Activated T-cell treated with anti-CD3 and anti-CD28 coated beads for 48 hours (primary cell): ENCODE measurements at regions not wholly inside any gene's neighbourhood (a gene's known extent, or its start where the extent isn't known, plus 50 kb on each side); places are given as distances from the start of the nearest gene placed in this dataset.

ENCODE experiments used
- DNase-seq: peaks from one replicate; pipeline ENCODE4 v3.0.0-alpha.2; 2020; ENCODE audit warnings: low read depth

DNA sequence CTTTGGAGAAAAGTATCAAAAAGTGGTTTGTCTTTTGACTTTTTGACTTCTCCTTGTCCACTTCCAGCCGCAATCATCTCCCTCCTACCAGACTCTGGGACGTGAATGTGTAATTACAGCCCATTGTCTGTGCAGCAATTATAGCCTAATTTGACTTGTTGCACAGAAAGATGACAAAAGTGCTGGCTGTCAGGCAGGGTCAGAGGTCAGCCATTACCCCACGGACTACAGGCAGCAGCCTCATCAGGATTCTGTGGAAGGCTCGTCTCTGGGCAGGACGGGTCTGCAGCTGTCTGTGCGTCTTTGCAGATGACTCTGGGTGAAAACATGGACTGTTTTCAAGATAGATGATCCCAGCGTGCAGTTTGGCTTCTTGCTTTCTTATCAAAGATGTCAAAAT lies 102.2 kb upstream of the EDNRB start:
- DNase-seq: no peak

DNA sequence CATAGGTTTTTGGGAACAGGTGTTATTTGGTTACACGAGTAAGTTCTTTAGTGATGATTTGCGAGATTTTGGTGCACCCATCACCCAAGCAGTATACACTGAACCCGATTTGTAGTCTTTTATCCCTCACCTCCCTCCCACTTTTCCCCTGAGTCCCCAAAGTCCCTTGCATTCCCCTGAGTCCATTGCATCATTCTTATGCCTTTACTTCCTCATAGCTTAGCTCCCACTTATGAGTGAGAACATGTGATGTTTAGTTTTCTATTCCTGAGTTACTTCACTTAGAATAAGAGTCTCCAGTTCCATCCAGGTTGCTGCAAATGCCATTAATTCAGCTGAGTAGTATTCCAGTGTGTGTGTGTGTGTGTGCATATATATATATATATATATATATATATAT lies 97.2 kb upstream of the EDNRB start:
- no peak for DNase-seq

GRCh38 chr13:78012046-78012445 lies 93.4 kb upstream of the EDNRB start:
- no peak for DNase-seq

DNA sequence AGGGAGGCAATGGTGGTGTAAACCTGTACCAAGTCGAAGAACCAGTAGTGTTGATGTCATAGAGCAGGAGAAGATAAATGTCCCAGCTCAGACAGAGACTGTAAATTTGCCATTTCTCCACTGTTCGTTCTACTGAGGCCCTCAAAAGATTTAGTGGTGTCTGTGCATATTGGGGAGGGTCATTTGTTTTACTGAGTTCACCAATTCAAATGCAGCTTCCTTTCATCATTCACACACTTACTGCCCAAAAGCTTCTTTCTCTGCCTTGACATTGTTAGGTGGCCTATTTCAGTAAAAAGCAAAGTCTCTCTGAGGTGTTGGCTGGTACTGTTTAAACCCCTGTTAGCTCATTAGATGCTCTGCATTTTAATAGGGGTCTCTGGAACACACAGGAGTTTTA lies 86.2 kb upstream of the EDNRB start:
- no peak for DNase-seq

GRCh38 chr13:77999746-78000145 lies 81.1 kb upstream of the EDNRB start:
- no peak for DNase-seq

DNA sequence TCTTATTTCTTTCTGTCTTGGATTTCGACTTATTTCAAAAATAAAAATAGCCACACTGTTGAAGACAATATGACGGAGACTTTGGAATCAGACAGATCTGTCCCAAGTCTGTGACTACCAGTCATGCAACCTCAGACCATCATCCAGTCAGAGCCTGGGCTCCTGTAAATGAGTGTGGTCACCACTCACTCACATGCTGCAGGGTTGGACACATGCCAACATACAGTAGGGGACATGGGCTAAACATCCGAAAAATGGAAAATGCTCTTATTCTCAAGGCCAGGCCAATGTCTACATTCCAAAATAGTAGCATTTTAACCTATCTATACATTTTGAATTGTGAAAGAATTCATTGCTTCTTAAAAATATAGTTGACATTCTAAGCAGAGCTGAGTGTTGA lies 75.5 kb upstream of the EDNRB start:
- no peak for DNase-seq

- DNase-seq: no peak
Observed at GRCh38 chr13:77991003-77991402, 72.4 kb upstream of the EDNRB start.

DNA sequence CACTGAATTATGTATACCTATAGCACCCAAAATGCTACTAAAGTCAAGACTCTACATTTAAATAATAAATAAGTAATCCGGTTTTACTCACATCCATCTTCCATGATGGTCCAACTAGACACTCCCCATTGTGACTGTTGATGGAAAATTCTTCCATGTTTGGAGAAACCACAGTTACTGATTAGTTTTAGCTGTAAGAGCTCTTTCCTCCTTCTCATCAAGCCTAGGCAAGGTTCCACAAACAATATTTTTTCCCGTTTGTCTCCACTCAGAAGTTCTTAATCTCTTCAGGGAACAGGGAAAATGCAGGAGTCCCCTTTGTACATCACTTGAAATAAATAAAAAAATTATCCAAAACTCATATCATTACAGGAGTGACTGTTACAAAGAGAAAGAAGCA lies 70.7 kb upstream of the EDNRB start:
- no peak for DNase-seq

GRCh38 chr13:77988355-77988754 lies 69.7 kb upstream of the EDNRB start:
- DNase-seq: no peak

- DNase-seq: no peak
Observed at GRCh38 chr13:77986713-77987112, 68.1 kb upstream of the EDNRB start.

DNA sequence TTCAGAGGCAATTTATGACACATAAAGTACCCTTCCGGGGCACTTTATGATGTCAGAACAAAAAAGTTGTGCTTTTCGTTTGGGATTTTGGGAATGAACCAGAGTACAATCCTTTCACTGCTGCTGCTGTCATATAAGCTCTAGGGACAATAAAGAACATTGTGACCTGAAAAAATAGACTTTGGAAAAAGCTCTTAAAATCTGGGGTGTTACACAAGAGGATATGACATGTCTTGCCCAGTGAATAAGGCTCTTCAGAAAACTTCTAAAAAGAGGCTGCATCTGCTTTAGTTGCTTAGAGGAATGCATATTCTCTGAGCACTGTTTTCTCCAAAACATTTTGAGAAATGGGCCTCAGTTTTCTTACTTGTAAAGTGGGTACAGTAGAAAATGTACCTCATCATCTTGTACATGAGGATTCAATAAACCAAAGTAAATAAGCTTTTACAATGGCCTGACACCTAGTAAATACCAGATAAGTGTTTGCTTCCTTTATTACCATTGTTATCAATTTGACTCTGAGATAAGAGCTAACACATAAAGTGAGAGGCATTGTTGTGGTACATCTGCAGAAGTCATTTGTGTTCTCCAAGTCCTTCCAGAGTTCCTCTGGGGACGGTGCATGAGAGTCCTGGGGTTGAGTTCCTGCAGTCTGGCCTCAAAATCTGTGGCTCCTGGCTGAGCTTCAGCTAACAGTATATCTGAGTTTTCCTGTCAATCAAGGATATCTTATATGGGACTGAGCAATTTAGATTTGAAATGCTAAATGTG lies 67.4 kb upstream of the EDNRB start:
- DNase-seq: no peak

DNA sequence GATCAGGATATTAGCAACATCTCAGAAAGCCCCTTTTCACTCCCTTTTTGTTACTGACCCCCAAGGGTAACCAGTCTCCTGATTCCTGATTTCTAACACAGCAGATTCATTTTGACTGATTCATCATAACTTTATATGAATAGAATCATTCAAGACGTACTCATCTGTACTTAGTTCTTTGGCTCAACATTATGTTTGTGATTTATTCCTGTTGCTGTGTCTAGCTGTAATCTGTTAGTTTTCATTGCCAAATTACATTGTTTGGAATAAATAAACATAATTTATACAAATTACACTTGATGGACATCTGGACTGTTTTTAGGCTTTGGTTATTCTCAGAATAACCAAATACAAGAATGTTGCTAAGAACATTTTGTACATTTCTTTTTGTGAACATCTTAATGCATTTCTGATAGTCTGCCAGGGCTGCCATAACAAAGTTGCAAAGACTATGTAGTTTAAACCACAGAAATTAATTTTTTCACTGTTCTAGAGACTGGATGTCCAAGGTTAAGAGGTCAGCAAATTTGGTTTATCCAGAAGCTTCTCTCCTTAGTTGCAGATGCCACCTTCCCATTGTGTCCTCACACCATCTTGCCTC lies 62.8 kb upstream of the EDNRB start:
- DNase-seq: no peak

DNA sequence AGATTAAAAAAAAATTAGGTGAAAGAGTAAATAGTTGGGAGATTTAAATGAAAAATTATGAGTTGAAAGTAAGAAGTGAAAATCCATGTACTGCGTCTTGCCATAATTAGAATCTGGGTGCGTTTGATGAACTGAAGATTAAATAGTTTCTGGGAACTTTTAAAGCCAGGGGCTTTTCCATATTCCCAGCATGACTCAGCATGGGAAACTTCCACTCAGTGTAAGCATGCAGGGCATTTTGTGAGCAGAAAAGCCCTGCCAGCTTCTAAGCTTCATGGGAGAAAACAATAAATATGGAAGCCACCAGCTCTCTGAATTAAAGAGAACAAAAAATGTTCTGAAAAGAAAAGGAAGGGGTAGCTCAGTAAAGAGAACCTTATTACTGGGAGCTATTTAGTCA lies 62.0 kb upstream of the EDNRB start:
- no peak for DNase-seq

DNA sequence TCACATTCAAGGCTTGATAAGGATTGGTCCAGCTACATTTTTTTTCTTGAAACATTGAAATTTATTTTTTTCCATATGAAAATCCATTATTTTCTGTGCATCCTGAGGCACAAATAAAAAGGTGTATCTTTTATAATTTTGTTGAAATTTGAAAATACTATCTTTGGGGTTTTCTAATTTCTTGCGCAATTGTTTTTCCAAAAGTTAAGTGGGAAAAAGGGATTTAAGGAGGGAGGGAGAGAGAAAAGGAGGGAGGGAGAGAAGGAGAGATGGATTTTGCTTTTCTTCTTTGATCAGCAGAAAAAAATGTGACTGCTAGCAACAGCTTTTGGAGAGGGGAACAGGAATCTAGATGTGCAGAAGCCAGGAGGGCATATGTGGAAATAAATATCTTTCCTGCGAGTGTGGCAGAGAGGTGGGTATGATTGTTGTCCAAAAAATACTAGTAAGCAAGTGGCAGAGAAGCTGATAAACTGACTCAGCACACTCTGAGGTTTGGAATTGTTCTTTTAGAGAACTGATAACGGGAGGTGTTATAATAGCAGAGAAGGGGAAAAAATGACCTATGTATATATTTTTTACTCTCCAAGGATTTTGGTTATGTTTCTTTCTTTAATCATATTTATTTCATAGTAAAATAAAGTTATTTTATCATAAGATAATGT lies 61.2 kb upstream of the EDNRB start:
- no peak for DNase-seq

DNA sequence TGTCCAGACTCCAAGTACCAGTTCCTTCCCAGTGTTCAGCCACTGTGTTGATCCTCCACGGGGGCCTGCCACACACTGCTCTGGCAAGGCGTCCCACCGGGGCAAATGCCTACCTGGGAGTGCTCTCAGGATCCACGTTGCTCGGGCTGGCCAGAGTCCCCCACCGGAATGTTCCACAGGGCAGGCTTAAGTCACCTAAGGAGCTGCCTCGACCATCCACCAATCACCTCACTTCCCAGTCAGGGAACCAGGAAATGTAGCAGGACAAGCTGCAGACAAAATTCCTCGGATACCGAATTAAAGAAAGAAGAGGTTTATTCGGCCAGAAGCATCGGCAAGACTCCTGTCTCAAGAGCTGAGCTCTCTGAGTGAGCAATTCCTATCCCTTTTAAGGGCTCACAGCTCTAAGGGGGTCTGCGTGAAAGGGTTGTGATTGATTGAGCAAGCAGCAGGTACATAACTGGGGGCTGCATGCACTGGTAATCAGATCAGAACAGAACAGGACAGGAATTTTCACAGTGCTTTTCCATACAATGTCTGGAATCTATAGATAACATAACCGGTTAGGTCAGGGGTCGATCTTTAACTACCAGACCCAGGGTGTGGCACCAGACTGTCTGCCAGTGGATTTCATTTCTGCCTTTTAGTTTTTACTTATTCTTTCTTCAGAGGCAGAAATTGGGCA lies 56.9 kb upstream of the EDNRB start:
- DNase-seq: no peak

DNA sequence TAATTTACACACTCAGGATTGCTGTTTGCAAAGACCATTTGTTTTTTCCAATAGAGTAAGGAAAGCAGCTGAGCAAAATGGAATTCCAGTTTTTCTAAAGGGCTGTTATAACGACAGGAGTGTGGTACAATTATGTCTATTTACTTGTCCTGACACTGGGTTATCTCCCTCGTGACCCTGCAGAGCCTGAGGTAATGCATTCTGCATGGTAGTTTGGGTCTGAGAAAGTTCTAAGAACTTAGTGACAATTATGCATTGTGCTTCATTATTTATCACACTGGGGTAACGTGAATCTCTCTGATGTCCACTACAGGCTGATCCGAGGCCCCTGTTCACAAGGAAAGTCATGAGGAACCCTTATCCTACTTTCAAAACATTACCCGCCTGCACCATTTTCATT lies 50.7 kb upstream of the EDNRB start:
- DNase-seq: no peak
